ENCODE measurements at regions not wholly inside any gene's neighbourhood (a gene's known extent, or its start where the extent isn't known, plus 50 kb on each side); places are given as distances from the start of the nearest gene placed in this dataset.

DNA sequence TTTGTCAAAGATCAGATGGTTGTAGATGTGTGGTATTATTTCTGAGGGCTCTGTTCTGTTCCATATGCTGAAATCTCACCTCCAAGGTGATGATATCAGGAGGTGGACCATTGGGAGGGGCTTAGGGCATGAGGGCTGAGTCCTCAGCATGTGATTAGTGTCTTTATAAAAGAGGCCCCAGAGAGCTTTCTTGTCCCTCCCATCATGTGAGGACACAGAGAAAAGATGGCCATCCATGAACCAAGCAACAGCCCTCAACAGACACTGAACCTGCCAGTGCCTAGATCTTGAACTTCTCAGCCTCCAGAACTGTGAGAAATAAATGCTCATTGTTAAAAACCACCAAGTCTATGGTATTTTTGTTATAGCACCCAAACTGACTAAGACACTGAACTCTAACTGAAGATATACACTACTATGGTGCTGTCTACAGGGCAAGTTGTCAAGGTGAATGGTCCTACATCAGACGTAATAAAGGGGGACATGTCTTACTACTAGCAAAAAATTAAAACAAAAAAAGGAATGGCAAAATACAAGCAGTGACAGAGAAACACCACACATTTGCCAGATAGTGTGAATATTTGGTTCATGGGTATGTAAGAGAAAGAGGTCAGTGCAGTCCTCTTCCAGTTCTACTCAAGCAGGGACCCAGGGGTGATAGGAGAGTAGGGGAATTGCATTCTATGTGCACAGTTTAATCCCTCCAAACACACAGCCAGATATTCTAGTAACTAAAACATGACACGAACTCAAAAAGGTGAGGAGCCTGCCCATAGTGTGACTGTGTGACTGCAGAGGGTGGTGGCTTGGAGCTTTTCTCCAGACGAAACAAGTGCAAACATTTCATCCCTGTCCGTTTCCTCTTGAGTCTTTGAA lies 164.4 kb upstream of the MYCN start:
- peaks cover 2% of the 10 kb centered on the region for H3K9me3 Mint-ChIP-seq (ENCODE audit: unreplicated experiment)
- H3K36me3 Mint-ChIP-seq (ENCODE audit: unreplicated experiment): no peaks in the 10 kb centered on the region
- no peaks in the 10 kb centered on the region for H3K4me1 Mint-ChIP-seq (ENCODE audit: low read depth, unreplicated experiment)
- peaks cover 12% of the 10 kb centered on the region for H3K27me3 Mint-ChIP-seq (ENCODE audit: unreplicated experiment)
- no peak overlapping the region for H3K4me3 Mint-ChIP-seq (ENCODE audit: unreplicated experiment)
- no peak for DNase-seq
- TF ChIP-seq, protein P1, sequence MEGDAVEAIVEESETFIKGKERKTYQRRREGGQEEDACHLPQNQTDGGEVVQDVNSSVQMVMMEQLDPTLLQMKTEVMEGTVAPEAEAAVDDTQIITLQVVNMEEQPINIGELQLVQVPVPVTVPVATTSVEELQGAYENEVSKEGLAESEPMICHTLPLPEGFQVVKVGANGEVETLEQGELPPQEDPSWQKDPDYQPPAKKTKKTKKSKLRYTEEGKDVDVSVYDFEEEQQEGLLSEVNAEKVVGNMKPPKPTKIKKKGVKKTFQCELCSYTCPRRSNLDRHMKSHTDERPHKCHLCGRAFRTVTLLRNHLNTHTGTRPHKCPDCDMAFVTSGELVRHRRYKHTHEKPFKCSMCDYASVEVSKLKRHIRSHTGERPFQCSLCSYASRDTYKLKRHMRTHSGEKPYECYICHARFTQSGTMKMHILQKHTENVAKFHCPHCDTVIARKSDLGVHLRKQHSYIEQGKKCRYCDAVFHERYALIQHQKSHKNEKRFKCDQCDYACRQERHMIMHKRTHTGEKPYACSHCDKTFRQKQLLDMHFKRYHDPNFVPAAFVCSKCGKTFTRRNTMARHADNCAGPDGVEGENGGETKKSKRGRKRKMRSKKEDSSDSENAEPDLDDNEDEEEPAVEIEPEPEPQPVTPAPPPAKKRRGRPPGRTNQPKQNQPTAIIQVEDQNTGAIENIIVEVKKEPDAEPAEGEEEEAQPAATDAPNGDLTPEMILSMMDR (IDR thresholded peaks at IDR 0.05; ENCODE audit: partially characterized antibody, unreplicated experiment): no peak
- H3K27ac Mint-ChIP-seq (ENCODE audit: unreplicated experiment): no peak overlapping the region

DNA sequence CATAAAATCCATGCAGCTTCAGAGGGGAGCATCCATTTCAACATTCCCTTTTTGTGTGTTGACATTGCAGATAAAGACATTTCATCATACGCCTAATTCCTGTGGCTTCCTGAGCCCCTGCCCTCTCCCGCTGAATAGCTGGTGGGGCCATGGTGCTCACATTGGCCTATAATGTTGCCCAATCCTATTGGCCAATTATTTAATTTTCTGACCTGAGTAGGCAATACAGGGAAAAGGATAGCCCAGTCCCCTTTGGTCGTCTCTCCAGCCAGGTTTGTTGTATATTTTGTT lies 163.8 kb upstream of the MYCN start:
- Mint-ChIP-seq H3K4me1 (ENCODE audit: low read depth, unreplicated experiment) (no peaks in the 10 kb centered on the region), H3K4me3 (ENCODE audit: unreplicated experiment) (no peak overlapping the region)
- TF ChIP-seq, protein P1 (IDR thresholded peaks at IDR 0.05; ENCODE audit: partially characterized antibody, unreplicated experiment): no peak

DNA sequence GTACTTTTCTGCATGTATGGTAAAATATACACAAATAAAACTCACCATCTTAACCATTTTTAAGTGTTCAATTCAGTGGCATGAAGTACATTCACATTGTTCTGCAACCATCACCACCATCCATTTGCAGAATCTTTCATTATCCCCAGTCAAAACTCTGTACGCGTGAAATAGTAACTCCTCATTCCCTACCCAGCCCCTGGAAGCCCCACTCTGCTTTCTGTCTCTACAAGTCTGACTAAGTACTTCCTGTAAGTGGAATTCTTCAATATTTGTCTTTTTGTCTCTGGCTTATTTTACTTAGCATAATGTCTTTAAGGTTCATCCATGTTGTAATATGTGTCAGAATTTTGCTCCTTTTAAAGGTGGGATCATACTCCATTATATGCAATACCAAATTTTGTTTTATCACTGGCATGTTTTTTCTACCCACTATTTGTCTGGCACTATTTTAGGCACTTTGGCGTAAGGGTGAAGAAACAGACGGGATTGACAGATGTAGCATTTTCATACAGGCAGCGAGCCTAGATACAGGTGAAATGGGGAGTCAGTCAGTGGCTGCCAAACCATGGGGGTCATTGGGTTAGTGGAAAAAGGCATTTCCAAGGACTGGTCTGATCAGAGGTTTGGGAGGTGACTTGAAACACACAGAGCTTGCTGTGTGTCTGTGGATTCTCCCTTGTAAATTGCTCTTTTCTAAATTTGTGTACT lies 163.2 kb upstream of the MYCN start:
- H3K27ac Mint-ChIP-seq (ENCODE audit: unreplicated experiment): no peak overlapping the region
- no peaks in the 10 kb centered on the region for H3K36me3 Mint-ChIP-seq (ENCODE audit: unreplicated experiment)
- no peak overlapping the region for H3K4me3 Mint-ChIP-seq (ENCODE audit: unreplicated experiment)

More for the DNA sequence above, 163.8 kb upstream of the MYCN start:
- DNase-seq: no peak
- Mint-ChIP-seq H3K27me3 (ENCODE audit: unreplicated experiment) (peaks cover 12% of the 10 kb centered on the region), H3K36me3 (ENCODE audit: unreplicated experiment) (no peaks in the 10 kb centered on the region), H3K9me3 (ENCODE audit: unreplicated experiment) (peaks cover 2% of the 10 kb centered on the region), H3K27ac (ENCODE audit: unreplicated experiment) (no peak overlapping the region)

DNA sequence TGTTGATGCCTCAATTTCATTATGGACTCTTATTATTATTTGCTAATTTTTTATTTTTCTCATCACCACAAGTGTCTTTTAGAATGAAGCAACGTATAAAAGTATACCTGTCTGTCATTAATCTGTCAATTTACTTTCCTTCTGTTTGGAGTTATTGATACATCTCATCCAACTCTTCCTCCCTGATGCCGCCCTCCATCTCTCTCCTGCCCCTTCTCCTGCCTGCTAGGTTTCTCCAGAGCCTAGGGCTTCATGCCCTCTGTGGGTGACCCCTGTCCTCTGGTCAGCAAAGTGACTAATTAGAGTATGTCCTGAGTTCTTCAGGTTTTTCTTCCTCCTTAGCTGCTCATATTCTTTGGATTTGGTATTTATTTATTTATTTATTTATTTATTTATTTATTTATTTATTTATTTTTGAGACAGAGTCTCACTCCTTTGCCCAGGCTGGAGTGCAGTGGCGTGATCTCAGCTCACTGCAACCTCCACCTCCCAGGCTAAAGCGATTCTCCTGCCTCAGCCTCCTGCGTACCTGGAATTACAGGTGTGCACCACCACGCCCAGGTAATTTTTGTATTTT lies 162.5 kb upstream of the MYCN start:
- Mint-ChIP-seq H3K27me3 (ENCODE audit: unreplicated experiment) (peaks cover 6% of the 10 kb centered on the region), H3K36me3 (ENCODE audit: unreplicated experiment) (no peaks in the 10 kb centered on the region), H3K9me3 (ENCODE audit: unreplicated experiment) (peaks cover 2% of the 10 kb centered on the region), H3K4me1 (ENCODE audit: low read depth, unreplicated experiment) (no peaks in the 10 kb centered on the region), H3K27ac (ENCODE audit: unreplicated experiment) (no peak overlapping the region), H3K4me3 (ENCODE audit: unreplicated experiment) (no peak overlapping the region)
- DNase-seq: no peak
- TF ChIP-seq, protein P1 (IDR thresholded peaks at IDR 0.05; ENCODE audit: partially characterized antibody, unreplicated experiment): no peak

More for the DNA sequence above, 163.2 kb upstream of the MYCN start:
- DNase-seq: no peak
- H3K9me3 Mint-ChIP-seq (ENCODE audit: unreplicated experiment): peaks cover 2% of the 10 kb centered on the region
- peaks cover 12% of the 10 kb centered on the region for H3K27me3 Mint-ChIP-seq (ENCODE audit: unreplicated experiment)
- TF ChIP-seq, protein P1 (IDR thresholded peaks at IDR 0.05; ENCODE audit: partially characterized antibody, unreplicated experiment): no peak
- no peaks in the 10 kb centered on the region for H3K4me1 Mint-ChIP-seq (ENCODE audit: low read depth, unreplicated experiment)
